Endothelial cell of hepatic sinusoid (primary cell): ENCODE measurements at regions not wholly inside any gene's neighbourhood (a gene's known extent, or its start where the extent isn't known, plus 50 kb on each side); places are given as distances from the start of the nearest gene placed in this dataset.

Source experiments
- in situ Hi-C: cut with HindIII; loops from 2 replicates; pipeline ENCODE4 v1.10.0; 2017; ENCODE audit warnings: low sequenced_read_pairs

DNA sequence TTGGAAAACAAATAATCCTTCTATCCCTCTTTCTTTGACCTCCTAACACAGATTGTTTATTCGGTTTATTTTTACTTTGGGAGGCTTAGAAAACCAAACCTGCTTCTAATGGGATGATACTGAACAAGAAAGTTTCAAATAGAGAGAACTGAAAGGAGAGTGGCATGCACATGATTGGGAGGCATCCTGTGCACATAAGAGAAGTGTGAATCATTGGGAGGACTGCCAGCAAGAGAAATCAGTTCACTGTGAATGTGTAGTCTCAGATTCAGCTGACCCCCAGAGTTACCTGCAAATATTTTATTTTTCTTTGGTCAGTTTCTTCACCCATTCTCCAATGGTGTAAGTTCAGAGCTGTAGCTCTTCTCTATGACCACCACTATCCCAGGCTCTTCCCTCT, 1363.2 kb upstream of the ACVR2A start:
- in situ Hi-C loops, result no loop called here

DNA sequence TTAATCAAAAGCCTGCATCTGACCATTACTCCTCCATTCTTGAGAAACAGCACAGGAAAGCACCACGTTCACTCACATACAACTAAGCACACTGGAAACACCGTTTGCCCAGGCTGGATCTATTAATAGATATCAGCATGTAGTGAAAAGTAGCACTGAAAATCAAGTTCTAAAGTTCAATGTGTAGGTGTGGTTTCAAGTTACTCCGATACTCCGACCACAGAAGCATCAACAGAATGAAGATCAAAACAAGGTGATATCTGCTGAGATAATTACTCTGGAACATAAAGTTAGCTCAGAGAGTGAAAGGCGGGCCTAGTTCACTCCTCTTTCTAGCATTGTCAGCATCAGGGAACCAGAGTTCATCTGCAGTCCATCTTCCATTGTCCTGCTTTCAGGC, 1367.4 kb upstream of the ACVR2A start:
- in situ Hi-C loops, result no loop called here

DNA sequence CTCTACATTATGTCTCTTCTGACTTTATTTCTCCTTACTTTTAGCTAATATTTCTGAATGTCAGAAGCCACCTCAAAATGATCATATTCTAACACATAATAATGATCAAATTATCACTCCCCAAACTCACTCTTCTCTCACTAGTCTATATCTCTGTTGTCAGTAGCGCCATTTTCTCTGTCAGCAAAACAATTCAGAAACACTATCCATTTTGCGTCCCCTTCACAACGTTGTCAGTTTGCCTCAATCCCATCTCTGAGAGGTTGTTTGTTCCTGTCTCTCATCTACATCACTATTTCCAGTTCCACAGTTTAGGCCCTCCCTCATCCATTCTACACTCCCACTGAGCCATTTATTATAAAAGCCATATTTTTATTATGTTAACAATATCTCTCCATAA, 1376.3 kb upstream of the ACVR2A start:
- in situ Hi-C loops, result no loop called here

- in situ Hi-C loops, result no loop called here
Observed at GRCh38 chr2:146467425-146467824, 1377.4 kb upstream of the ACVR2A start.

GRCh38 chr2:146465460-146465859, 1379.4 kb upstream of the ACVR2A start:
- in situ Hi-C loops, result no loop called here

DNA sequence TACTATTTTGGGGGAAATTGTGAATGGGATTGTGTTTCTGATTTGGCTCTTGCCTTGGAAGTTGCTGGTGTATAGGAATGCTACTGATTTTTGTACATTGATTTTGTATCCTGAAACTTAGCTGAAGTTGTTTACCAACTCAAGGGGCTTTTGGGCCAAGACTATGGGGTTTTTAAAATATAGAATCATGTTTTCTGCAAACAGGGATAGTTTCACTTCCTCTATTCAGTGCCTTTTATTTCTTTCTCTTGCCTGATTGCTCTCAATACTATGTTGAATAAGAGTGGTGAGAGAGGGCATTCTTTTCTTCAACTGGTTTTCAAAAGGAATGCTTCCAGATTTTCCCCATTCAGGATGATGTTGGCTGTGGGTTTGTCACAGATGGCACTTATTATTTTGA, 1383.8 kb upstream of the ACVR2A start:
- in situ Hi-C loops, result no loop called here

- in situ Hi-C loops, result no loop called here
Observed at GRCh38 chr2:146458585-146458984, 1386.2 kb upstream of the ACVR2A start.

- in situ Hi-C loops, result no loop called here
Observed at GRCh38 chr2:146457221-146457620, 1387.6 kb upstream of the ACVR2A start.

- in situ Hi-C loops, result no loop called here
Observed at GRCh38 chr2:146455325-146455724, 1389.5 kb upstream of the ACVR2A start.

DNA sequence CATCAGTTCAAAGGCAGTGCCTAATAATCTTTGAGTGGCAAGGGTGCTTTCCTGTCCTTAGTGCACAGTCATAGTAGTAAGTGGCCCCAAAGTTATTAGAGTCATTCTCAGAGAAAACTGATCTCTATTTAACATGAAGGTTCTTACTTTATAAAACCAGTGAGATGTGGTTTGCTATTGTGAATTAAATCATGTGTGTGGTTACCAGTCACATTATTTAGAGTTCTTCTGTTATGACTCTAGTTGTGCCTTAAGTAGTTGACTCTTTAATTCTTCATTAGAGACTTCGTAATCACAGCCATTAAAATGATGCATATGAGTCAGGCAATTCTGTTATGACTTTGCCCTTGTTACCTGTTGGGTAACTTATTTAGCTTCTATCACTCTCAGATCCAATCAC, 1392.9 kb upstream of the ACVR2A start:
- in situ Hi-C loops, result no loop called here

- in situ Hi-C loops, result no loop called here
Observed at GRCh38 chr2:146450131-146450530, 1394.7 kb upstream of the ACVR2A start.

- in situ Hi-C loops, result no loop called here
Observed at GRCh38 chr2:146444987-146445386, 1399.8 kb upstream of the ACVR2A start.

GRCh38 chr2:146444085-146444484, 1400.7 kb upstream of the ACVR2A start:
- in situ Hi-C loops, result no loop called here

GRCh38 chr2:146438246-146438645, 1406.6 kb upstream of the ACVR2A start:
- in situ Hi-C loops, result no loop called here

- in situ Hi-C loops, result no loop called here
Observed at GRCh38 chr2:146437712-146438111, 1407.1 kb upstream of the ACVR2A start.

DNA sequence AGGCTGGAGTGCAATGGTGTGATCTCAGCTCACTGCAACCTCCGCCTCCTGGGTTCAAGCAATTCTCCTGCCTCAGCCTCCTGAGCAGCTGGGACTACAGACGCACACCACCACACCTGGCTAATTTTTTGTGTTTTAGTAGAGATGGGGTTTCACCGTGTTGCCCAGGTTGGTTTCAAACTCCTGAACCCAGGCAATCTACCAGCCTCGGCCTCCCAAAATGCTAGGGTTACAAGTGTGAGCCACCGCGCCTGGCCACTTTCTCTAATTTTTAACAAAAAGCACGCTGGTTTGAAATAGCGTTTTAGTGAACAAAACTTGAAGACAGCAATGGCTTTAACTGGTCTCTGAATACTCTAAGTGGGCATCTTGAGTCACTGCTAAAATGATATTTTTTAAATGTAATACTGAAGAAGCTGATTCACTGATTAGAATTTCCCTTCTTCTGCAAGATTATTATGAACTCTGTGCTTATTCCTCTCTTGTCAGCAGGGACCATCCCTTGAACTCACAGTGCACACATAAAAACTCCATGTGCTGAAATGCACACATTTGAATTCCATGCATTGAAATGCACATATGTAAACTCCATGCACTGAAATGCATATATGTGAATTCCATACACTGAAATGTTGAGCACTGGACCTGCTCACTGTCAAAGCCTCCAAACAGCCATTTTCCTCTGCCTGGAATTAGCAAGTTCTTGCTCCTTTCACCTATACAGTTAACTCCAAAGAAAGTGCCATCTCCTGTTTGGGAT, 1411.5 kb upstream of the ACVR2A start:
- in situ Hi-C loops, result no loop called here

GRCh38 chr2:146429366-146429765, 1415.5 kb upstream of the ACVR2A start:
- in situ Hi-C loops, result no loop called here

DNA sequence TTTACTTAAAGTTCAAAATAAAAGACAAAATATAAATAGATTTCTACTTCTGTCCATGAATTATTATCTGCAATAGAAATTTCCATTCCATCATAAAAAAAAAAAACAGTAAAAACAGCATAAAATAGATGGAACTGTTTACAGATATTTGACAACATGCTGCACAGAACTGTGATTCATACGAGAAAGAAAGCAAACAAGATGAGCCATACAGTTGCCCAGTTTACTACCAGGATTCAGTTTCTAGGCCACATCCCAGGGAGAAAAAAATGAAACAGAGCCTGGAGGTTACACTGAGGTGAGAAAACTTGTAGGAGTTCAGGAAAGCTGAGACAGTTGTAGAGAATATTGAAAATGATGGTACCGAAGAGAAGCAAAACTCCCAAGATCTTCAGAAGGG, 1426.9 kb upstream of the ACVR2A start:
- in situ Hi-C loops, result no loop called here

DNA sequence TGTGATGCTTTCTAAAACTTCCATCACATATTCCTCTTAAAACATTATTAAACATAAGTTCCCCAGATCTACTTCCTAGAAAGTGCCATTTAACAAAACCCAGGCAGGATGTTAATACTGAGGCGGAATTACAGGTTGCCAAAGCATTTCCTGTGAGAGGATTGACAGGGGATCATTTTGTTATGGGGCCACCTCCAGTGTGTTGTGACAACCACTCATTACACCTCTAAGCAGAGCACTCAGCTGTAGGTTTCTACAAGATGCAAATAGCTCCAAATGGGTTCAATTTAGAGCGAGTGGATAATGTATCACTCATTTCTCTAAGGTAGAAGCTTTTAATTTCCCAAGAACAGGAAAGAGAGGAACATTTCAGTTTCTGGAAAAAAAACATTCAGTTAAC, 1429.5 kb upstream of the ACVR2A start:
- in situ Hi-C loops, result no loop called here

GRCh38 chr2:146414456-146414855, 1430.4 kb upstream of the ACVR2A start:
- in situ Hi-C loops, result no loop called here

GRCh38 chr2:146413086-146413610, 1431.7 kb upstream of the ACVR2A start:
- in situ Hi-C loops, result no loop called here

DNA sequence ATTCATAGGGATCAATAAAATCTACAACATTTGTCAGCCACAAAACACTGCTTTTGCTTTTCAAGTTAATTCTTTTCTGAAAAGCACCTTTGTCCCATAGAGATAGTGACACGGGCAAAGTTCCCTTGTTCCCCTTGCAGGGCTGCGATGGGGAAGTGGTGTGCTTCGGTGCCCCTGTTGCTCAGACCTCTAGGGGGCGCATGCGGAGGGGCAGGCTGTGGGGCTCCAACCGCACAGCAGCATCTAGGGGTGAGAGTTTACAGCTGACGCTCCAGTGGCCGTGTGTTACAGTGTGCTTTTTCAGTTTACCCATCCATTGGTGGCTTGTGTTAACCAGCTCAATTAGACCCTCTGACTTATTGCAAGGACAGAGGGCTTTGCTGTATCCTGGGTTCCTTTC, 1432.2 kb upstream of the ACVR2A start:
- in situ Hi-C loops, result no loop called here
